ENCODE measurements at regions not wholly inside any gene's neighbourhood (a gene's known extent, or its start where the extent isn't known, plus 50 kb on each side); places are given as distances from the start of the nearest gene placed in this dataset.

DNA sequence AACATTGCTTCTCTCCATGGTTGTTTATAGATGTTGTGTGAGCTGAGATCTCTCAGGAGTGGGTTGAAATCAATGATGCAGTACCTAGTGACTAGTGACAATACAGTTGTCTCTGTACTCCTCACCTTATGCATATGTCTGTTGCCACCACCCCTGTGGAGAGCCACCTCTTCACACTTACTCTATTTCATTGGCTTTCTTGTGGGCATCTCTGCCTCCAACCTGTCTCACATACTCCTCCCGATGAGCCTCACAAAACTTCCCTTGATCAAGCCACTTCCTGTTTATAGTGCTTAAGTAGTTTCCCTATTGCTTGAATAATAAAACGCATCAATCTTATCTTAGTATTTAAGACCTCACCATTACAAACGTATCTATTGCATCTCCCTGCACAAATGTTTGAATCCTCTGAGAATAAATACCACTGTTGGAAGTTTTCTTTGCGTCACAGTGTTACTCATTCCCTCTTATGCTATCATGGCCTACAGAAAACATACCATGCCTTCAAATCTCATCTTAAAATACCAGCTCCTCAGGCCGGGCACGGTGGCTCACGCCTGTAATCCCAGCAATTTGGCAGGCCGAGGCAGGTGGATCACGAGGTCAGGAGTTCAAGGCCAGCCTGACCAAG lies 54.7 kb upstream of the GREM2 start:
- FAIRE-seq (no peak), ATAC-seq (no peak), DNase-seq (ENCODE audit: extremely low read depth in 1 of 4, low spot score in 3 of 4) (no peak)
- Histone ChIP-seq H3K9ac (ENCODE audit: insufficient read depth in 1 of 2, low read depth in 2 of 2, low read length in 2 of 2) (no peak overlapping the region), H2AFZ (ENCODE audit: low read depth, low read length) (no peak overlapping the region), H3K27ac (ENCODE audit: extremely low read depth, low read depth, low read length) (no peak overlapping the region), H3K9me3 (replicated peaks; ENCODE audit: control insufficient read depth, insufficient read depth, low read depth, low read length) (no peaks in the 10 kb centered on the region), H3K79me2 (ENCODE audit: control insufficient read depth, insufficient read depth, low read length) (no peaks in the 10 kb centered on the region), H3K4me1 (replicated peaks in 1 of 2; ENCODE audit: control insufficient read depth in 2 of 2, insufficient read depth in 2 of 2, low read length in 2 of 2) (no peaks in the 10 kb centered on the region), H4K20me1 (replicated peaks; ENCODE audit: control insufficient read depth, insufficient read depth, low read length) (no peaks in the 10 kb centered on the region), H3K4me2 (ENCODE audit: insufficient read depth, low read length) (no peak overlapping the region), H3K27me3 (ENCODE audit: control insufficient read depth in 2 of 2, insufficient read depth in 2 of 2, low read length in 2 of 2) (no peaks in the 10 kb centered on the region), H3K4me3 (no peak overlapping the region), H3K36me3 (ENCODE audit: control insufficient read depth, insufficient read depth, low read length) (no peaks in the 10 kb centered on the region), H3K9me1 (ENCODE audit: control insufficient read depth, insufficient read depth, low read length) (no peaks in the 10 kb centered on the region)
- WGBS (ENCODE audit: insufficient coverage, low coverage, missing lambda C conversion rate), result 0% methylated on average over 9 of the region's 9 CpGs
- intact Hi-C loops (cut with micrococcal nuclease), result no loop called here
- no TSS peak for BruUV-seq (replicated peaks)
- CTCF ChIA-PET (ENCODE audit: low intra/inter-chr PET ratio), result no interaction called here
- in situ Hi-C loops (cut with MboI), result no loop called here
- POLR2A ChIA-PET, result no interaction called here
- TF ChIP-seq, protein P1, sequence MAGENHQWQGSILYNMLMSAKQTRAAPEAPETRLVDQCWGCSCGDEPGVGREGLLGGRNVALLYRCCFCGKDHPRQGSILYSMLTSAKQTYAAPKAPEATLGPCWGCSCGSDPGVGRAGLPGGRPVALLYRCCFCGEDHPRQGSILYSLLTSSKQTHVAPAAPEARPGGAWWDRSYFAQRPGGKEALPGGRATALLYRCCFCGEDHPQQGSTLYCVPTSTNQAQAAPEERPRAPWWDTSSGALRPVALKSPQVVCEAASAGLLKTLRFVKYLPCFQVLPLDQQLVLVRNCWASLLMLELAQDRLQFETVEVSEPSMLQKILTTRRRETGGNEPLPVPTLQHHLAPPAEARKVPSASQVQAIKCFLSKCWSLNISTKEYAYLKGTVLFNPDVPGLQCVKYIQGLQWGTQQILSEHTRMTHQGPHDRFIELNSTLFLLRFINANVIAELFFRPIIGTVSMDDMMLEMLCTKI (IDR thresholded peaks at IDR 0.05; ENCODE audit: partially characterized antibody), result no peak
- TF ChIP-seq, protein P2, sequence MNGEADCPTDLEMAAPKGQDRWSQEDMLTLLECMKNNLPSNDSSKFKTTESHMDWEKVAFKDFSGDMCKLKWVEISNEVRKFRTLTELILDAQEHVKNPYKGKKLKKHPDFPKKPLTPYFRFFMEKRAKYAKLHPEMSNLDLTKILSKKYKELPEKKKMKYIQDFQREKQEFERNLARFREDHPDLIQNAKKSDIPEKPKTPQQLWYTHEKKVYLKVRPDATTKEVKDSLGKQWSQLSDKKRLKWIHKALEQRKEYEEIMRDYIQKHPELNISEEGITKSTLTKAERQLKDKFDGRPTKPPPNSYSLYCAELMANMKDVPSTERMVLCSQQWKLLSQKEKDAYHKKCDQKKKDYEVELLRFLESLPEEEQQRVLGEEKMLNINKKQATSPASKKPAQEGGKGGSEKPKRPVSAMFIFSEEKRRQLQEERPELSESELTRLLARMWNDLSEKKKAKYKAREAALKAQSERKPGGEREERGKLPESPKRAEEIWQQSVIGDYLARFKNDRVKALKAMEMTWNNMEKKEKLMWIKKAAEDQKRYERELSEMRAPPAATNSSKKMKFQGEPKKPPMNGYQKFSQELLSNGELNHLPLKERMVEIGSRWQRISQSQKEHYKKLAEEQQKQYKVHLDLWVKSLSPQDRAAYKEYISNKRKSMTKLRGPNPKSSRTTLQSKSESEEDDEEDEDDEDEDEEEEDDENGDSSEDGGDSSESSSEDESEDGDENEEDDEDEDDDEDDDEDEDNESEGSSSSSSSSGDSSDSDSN (IDR thresholded peaks at IDR 0.05; ENCODE audit: borderline replicate concordance in 1 of 2, low read depth in 2 of 2, low read length in 2 of 2), result no peak
- no peak for TF ChIP-seq RBM25 (IDR thresholded peaks at IDR 0.05; ENCODE audit: low read depth, low read length, severe bottlenecking)
- TF ChIP-seq, protein P3, sequence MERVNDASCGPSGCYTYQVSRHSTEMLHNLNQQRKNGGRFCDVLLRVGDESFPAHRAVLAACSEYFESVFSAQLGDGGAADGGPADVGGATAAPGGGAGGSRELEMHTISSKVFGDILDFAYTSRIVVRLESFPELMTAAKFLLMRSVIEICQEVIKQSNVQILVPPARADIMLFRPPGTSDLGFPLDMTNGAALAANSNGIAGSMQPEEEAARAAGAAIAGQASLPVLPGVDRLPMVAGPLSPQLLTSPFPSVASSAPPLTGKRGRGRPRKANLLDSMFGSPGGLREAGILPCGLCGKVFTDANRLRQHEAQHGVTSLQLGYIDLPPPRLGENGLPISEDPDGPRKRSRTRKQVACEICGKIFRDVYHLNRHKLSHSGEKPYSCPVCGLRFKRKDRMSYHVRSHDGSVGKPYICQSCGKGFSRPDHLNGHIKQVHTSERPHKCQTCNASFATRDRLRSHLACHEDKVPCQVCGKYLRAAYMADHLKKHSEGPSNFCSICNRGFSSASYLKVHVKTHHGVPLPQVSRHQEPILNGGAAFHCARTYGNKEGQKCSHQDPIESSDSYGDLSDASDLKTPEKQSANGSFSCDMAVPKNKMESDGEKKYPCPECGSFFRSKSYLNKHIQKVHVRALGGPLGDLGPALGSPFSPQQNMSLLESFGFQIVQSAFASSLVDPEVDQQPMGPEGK (CRISPR knock-in tag; IDR thresholded peaks at IDR 0.05; ENCODE audit: borderline replicate concordance), result no peak
- no peak for TF ChIP-seq NCOR1 (IDR thresholded peaks at IDR 0.05)
- TF ChIP-seq PRPF4 (IDR thresholded peaks at IDR 0.05; ENCODE audit: insufficient read depth, low read depth, low read length, poor library complexity, severe bottlenecking), result no peak
- TF ChIP-seq, protein P4, sequence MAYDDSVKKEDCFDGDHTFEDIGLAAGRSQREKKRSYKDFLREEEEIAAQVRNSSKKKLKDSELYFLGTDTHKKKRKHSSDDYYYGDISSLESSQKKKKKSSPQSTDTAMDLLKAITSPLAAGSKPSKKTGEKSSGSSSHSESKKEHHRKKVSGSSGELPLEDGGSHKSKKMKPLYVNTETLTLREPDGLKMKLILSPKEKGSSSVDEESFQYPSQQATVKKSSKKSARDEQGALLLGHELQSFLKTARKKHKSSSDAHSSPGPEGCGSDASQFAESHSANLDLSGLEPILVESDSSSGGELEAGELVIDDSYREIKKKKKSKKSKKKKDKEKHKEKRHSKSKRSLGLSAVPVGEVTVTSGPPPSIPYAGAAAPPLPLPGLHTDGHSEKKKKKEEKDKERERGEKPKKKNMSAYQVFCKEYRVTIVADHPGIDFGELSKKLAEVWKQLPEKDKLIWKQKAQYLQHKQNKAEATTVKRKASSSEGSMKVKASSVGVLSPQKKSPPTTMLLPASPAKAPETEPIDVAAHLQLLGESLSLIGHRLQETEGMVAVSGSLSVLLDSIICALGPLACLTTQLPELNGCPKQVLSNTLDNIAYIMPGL (CRISPR knock-in tag; IDR thresholded peaks at IDR 0.05), result no peak
- TF ChIP-seq, protein P5, sequence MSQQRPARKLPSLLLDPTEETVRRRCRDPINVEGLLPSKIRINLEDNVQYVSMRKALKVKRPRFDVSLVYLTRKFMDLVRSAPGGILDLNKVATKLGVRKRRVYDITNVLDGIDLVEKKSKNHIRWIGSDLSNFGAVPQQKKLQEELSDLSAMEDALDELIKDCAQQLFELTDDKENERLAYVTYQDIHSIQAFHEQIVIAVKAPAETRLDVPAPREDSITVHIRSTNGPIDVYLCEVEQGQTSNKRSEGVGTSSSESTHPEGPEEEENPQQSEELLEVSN (IDR thresholded peaks at IDR 0.05; ENCODE audit: borderline replicate concordance in 1 of 2, extremely low read depth in 1 of 2, insufficient read depth in 1 of 2, insufficient read length in 1 of 2, low read depth in 1 of 2, low read length in 1 of 2, poor library complexity in 1 of 2, severe bottlenecking in 1 of 2), result no peak
- TF ChIP-seq ZNF134 (CRISPR knock-in tag; conservative IDR thresholded peaks at IDR 0.05), result no peak

Data from K562 (cell line).